ENCODE measurements at regions not wholly inside any gene's neighbourhood (a gene's known extent, or its start where the extent isn't known, plus 50 kb on each side); places are given as distances from the start of the nearest gene placed in this dataset.

DNA sequence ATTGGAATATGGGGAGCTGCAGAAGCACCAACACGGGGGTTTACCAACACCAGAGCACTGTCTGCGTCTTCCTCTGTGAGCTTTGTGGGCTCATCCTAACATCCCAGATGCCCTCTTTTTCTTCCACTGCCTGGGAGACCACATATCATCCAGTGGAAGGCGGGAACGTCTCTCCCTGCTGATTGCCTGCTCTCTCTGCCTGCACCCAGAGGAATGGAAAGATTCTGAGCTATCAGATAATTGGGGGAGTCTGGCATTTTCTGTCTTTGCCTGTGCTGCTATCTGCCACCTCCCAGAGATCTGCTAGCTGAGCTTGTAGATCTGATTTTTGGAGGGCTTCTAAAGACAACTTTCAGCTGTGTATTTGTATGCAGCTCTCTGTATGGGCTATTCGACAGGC is 166.2 kb upstream of the PLXNA2 start:
- TF ChIP-seq, protein P1, sequence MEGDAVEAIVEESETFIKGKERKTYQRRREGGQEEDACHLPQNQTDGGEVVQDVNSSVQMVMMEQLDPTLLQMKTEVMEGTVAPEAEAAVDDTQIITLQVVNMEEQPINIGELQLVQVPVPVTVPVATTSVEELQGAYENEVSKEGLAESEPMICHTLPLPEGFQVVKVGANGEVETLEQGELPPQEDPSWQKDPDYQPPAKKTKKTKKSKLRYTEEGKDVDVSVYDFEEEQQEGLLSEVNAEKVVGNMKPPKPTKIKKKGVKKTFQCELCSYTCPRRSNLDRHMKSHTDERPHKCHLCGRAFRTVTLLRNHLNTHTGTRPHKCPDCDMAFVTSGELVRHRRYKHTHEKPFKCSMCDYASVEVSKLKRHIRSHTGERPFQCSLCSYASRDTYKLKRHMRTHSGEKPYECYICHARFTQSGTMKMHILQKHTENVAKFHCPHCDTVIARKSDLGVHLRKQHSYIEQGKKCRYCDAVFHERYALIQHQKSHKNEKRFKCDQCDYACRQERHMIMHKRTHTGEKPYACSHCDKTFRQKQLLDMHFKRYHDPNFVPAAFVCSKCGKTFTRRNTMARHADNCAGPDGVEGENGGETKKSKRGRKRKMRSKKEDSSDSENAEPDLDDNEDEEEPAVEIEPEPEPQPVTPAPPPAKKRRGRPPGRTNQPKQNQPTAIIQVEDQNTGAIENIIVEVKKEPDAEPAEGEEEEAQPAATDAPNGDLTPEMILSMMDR (IDR thresholded peaks at IDR 0.05; ENCODE audit: poor library complexity, severe bottlenecking), result no peak
- TF ChIP-seq POLR2AphosphoS5 (IDR thresholded peaks at IDR 0.05) (no peak), RAD21 (conservative IDR thresholded peaks at IDR 0.05) (no peak), SMC3 (conservative IDR thresholded peaks at IDR 0.05; ENCODE audit: poor library complexity) (no peak), EP300 (conservative IDR thresholded peaks at IDR 0.05; ENCODE audit: poor library complexity, severe bottlenecking) (no peak)
- TF ChIP-seq, protein P2, sequence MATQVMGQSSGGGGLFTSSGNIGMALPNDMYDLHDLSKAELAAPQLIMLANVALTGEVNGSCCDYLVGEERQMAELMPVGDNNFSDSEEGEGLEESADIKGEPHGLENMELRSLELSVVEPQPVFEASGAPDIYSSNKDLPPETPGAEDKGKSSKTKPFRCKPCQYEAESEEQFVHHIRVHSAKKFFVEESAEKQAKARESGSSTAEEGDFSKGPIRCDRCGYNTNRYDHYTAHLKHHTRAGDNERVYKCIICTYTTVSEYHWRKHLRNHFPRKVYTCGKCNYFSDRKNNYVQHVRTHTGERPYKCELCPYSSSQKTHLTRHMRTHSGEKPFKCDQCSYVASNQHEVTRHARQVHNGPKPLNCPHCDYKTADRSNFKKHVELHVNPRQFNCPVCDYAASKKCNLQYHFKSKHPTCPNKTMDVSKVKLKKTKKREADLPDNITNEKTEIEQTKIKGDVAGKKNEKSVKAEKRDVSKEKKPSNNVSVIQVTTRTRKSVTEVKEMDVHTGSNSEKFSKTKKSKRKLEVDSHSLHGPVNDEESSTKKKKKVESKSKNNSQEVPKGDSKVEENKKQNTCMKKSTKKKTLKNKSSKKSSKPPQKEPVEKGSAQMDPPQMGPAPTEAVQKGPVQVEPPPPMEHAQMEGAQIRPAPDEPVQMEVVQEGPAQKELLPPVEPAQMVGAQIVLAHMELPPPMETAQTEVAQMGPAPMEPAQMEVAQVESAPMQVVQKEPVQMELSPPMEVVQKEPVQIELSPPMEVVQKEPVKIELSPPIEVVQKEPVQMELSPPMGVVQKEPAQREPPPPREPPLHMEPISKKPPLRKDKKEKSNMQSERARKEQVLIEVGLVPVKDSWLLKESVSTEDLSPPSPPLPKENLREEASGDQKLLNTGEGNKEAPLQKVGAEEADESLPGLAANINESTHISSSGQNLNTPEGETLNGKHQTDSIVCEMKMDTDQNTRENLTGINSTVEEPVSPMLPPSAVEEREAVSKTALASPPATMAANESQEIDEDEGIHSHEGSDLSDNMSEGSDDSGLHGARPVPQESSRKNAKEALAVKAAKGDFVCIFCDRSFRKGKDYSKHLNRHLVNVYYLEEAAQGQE (IDR thresholded peaks at IDR 0.05; ENCODE audit: borderline replicate concordance), result no peak
